Heart right ventricle (tissue), 16 donors: ENCODE measurements at regions not wholly inside any gene's neighbourhood (a gene's known extent, or its start where the extent isn't known, plus 50 kb on each side); places are given as distances from the start of the nearest gene placed in this dataset.

Experiments
- ATAC-seq, 8 donors: fragments of 200-7000 bp; cut with Tn5 transposase; one replicate each; pipeline ENCODE4 v1.9.1; 2020; ENCODE audit warnings: mild to moderate bottlenecking in 8 of 8, moderate library complexity in 8 of 8, moderate number of reproducible peaks in 1 of 8
- DNase-seq, 2 donors: peaks; one replicate each; pipeline ENCODE4 v3.0.0-alpha.2; 2020
- H3K27ac ChIP-seq, 10 donors: fragments of 200-600 bp; sonication (generic) in 2 of 10; one replicate each; pipeline versions ENCODE4 v1.5.0 to v1.8.0; 2020 to 2022; ENCODE audit warnings: mild to moderate bottlenecking in 3 of 10
- H3K27me3 ChIP-seq, 7 donors: fragments of 200-600 bp; one replicate each; pipeline ENCODE4 v1.8.0; 2021 to 2022; ENCODE audit warnings: mild to moderate bottlenecking in 2 of 7
- H3K36me3 ChIP-seq, 9 donors: fragments of 200-600 bp; sonication (generic) in 1 of 9; one replicate each; pipeline versions ENCODE4 v1.5.0 to v1.8.0; 2020 to 2022; ENCODE audit warnings: mild to moderate bottlenecking in 2 of 9
- H3K4me1 ChIP-seq, 9 donors: fragments of 200-600 bp; sonication (generic) in 1 of 9; one replicate each; pipeline versions ENCODE4 v1.5.0 to v1.8.0; 2020 to 2022; ENCODE audit warnings: mild to moderate bottlenecking in 4 of 9
- H3K4me3 ChIP-seq, 10 donors: fragments of 200-600 bp; sonication (generic) in 2 of 10; one replicate each; pipeline versions ENCODE4 v1.5.0 to v1.8.0; 2020 to 2022; ENCODE audit warnings: mild to moderate bottlenecking in 7 of 10, moderate library complexity in 2 of 10
- H3K9me3 ChIP-seq, 11 donors: fragments of 200-600 bp in 10 of 11; sonication (generic) in 2 of 11; one replicate each; pipeline versions ENCODE4 v1.5.0 to v1.8.0; 2013 to 2022; ENCODE audit warnings: mild to moderate bottlenecking in 2 of 11, control low read depth in 1 of 11, moderate library complexity in 1 of 11
- WGBS, 2 donors: extraction: QIAGEN DNeasy Blood & Tissue Kit; methylation state at CpG; one replicate each; pipeline ENCODE4 v1.1.7; 2013; ENCODE audit warnings: inconsistent platforms in 1 of 2; 5-methylcytosine and 5-hydroxymethylcytosine counted together
- intact Hi-C, 10 donors: fragments of 100-400 bp; cut with DNase I; formaldehyde crosslinking; loops; one replicate each; pipeline versions ENCODE4 v1.11.1 to v1.14.2; 2022
- TF ChIP-seq, protein P1 (sequence below), 9 donors: fragments of 200-600 bp; sonication (generic) in 2 of 9; IDR thresholded peaks; one replicate each; pipeline versions ENCODE4 v1.5.0 to v1.8.0; 2021 to 2022; ENCODE audit warnings: antibody characterized with exemption in 9 of 9, mild to moderate bottlenecking in 5 of 9, moderate library complexity in 1 of 9
- donor health status: Arrhythmogenic right ventricular cardiomyopathy.
- donor health status: ischemic (EF 13 %, LVEDD 7.1; RV severe dilation, severe dysfunction).
- donor health status: healthy with polysubstance abuse.
- donor health status: DM: no; HTN: yes; CAD: no.
- donor health status: DM: no; HTN: no; CAD: no.
- donor health status: ischemic (EF 25% LVEDD 6.9; RV normal size, moderate dysfunction).
- donor health status: ischemic (EF 25% LVEDD 5.7; RV mildly dilated, moderate dysfunction).
- donor health status: healthy.
- donor health status: DM: yes; HTN: yes; CAD: no.
- donor health status: Ischemic cardiomyopathy.
- donor health status: ischemic (EF 35%, LVEDD 5.7; RV mildly dilated, moderate dysfunction).
- donor health status: nonischemic (EF 11% LVEDD 7.7; RV severe dilation, severe dysfunction).
- donor health status: DM: yes; HTN: yes; CAD: no.
- donor health status: PGD.
- donor health status: ischemic (EF 29% LVEDD 5.4; RV normal size, mild dysfunction).
- donor health status: nonischemic (EF 23%, LVEDD 6.1; RV moderate dilation, normal function).

DNA sequence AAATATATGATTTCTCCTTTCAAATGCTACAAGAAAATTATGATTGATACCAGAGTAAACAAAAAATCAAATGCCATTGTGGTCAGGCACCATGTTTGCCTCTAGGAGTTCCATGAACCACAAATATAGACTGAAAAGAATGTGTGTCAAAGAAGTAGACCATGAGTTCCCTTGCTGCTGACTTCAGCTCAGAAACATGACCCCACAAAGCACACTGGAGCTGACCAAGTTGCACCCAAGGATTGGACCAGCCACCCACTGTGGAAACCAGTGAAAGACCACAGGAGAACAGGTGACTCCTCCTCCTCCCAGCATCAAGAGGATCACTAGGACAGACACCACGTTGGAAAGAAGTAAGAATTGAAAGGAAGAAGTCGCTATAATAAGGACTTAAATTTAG is 90.8 kb upstream of the TENT5A start:
- no peak overlapping the region for H3K27ac ChIP-seq
- H3K4me3 ChIP-seq, result no peak overlapping the region
- DNase-seq, result no peak
- no peaks in the 10 kb centered on the region for H3K27me3 ChIP-seq
- no peaks in the 10 kb centered on the region for H3K9me3 ChIP-seq
- TF ChIP-seq, protein P1, sequence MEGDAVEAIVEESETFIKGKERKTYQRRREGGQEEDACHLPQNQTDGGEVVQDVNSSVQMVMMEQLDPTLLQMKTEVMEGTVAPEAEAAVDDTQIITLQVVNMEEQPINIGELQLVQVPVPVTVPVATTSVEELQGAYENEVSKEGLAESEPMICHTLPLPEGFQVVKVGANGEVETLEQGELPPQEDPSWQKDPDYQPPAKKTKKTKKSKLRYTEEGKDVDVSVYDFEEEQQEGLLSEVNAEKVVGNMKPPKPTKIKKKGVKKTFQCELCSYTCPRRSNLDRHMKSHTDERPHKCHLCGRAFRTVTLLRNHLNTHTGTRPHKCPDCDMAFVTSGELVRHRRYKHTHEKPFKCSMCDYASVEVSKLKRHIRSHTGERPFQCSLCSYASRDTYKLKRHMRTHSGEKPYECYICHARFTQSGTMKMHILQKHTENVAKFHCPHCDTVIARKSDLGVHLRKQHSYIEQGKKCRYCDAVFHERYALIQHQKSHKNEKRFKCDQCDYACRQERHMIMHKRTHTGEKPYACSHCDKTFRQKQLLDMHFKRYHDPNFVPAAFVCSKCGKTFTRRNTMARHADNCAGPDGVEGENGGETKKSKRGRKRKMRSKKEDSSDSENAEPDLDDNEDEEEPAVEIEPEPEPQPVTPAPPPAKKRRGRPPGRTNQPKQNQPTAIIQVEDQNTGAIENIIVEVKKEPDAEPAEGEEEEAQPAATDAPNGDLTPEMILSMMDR (IDR thresholded peaks at IDR 0.05), result no peak
- intact Hi-C loops, result loop anchor here in 1 of 10 donors (5.0 kb wide), 1 partner anchor 49 kb away; no protein-coding TSS in a partner anchor
- WGBS, 2 donors, result 15 to 29% methylated on average over 2 of the region's 2 CpGs
- H3K36me3 ChIP-seq, result no peaks in the 10 kb centered on the region
- no peak for ATAC-seq
- H3K4me1 ChIP-seq, result peaks cover 0 to 7% (median 0%) of the 10 kb centered on the region in 9 donors

DNA sequence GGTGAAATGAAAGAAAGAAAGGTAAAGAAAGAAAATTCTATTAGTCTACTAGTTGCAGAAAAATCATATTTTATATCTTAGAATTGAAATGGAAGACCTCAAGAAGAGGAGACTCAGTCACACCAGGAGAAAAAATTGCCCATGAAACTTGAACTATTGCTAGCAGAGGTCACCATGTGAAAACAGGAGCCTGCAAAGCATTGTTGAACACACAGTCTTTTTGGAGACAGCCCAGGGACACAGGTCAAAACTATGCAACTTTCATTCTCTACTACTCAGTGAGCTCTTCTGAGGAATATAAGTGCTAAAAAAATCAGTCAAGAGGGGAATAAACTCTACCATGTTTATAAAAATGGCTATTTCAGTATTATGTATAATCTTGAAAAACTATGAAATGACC is 89.8 kb upstream of the TENT5A start:
- no peak overlapping the region for H3K27ac ChIP-seq
- H3K36me3 ChIP-seq, result no peaks in the 10 kb centered on the region
- no peak for DNase-seq
- intact Hi-C loops, result loop anchor here in 1 of 10 donors (5.0 kb wide), 1 partner anchor 50 kb away; no protein-coding TSS in a partner anchor
- peak in 3 of 8 donors; percentile 53 to 81 (median 60) for ATAC-seq
- peaks cover 0 to 12% (median 0%) of the 10 kb centered on the region in 9 donors for H3K4me1 ChIP-seq
- H3K4me3 ChIP-seq, result no peak overlapping the region
- H3K27me3 ChIP-seq, result no peaks in the 10 kb centered on the region
- TF ChIP-seq, protein P1 (IDR thresholded peaks at IDR 0.05), result no peak
- H3K9me3 ChIP-seq, result no peaks in the 10 kb centered on the region

DNA sequence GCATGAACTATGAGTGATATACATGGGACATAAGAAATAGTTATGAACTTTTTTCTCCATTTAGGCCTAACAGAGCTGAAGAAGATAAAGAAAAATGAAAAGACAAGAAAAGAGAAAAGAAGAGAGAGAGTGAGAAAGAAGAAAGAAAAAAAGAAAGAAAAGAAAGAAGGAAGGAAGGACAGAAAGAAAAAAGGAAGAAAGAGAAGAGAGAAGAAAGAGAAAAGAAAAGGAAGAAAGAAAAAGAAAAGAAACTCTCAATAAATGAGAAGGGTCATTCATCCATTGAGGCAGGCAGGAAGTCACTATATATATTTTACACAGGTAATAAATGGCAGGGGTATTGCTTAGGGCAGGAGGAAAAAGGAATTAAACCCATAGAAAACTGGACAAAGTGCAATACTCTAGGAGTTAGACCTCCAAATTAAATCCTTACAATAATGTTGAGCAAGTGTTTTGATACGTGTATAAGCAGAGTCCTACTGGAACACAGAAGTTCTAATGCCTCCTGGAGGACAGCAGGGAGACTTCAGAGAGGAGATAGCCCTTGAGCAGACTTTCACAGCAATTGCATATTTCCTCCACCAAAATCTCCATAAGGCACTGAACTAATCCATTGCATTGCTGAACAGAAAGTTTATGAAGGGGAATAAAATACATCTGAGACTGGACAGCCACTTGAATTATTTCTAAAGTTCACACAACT is 86.4 kb upstream of the TENT5A start:
- Histone ChIP-seq H3K4me3 (no peak overlapping the region), H3K27me3 (no peaks in the 10 kb centered on the region), H3K27ac (peak overlapping the region in 1 of 10 donors; percentile 25), H3K9me3 (no peaks in the 10 kb centered on the region), H3K4me1 (peaks cover 0 to 21% (median 9%) of the 10 kb centered on the region in 9 donors), H3K36me3 (no peaks in the 10 kb centered on the region)
- ATAC-seq (no peak), DNase-seq (no peak)
- WGBS, 2 donors, result 79 to 83% methylated on average over 1 of the region's 1 CpG
- TF ChIP-seq, protein P1 (IDR thresholded peaks at IDR 0.05), result peak in 2 of 9 donors; percentile 9 to 23
- intact Hi-C loops, result no loop called here

DNA sequence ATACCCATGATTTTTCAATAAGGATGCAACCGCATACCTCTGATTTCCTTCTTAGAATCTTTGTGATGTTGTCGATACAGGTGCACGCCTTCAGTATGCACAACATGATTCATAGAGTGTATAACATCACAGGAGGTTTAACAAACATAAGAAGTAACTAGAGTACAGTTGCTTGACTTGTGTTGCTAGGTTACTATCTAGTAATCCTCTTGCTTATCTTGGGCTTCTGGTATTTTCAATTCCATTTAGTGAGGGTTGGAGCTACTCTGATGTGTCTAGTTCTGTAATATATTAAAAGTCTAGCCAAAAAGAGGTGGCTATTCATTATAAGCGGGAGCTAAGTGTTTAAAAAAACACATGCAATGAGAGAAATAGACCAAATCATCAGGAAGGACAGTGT is 85.5 kb upstream of the TENT5A start:
- no peak overlapping the region for H3K4me3 ChIP-seq
- H3K9me3 ChIP-seq, result no peaks in the 10 kb centered on the region
- DNase-seq (no peak), ATAC-seq (peak in 7 of 8 donors; percentile 28 to 62 (median 43))
- H3K27me3 ChIP-seq, result no peaks in the 10 kb centered on the region
- no peaks in the 10 kb centered on the region for H3K36me3 ChIP-seq
- TF ChIP-seq, protein P1 (IDR thresholded peaks at IDR 0.05), result no peak
- WGBS, 2 donors, result 38 to 49% methylated on average over 4 of the region's 4 CpGs
- peak overlapping the region in 2 of 10 donors; percentile 15 to 25 for H3K27ac ChIP-seq
- intact Hi-C loops, result no loop called here
- peaks cover 0 to 29% (median 10%) of the 10 kb centered on the region in 9 donors for H3K4me1 ChIP-seq
